Gastroesophageal sphincter (tissue), 3 donors: ENCODE measurements at regions not wholly inside any gene's neighbourhood (a gene's known extent, or its start where the extent isn't known, plus 50 kb on each side); places are given as distances from the start of the nearest gene placed in this dataset.

Source experiments
- CTCF ChIP-seq, 4 experiments: fragments of 200-600 bp in 2 of 4; fragments of 450-650 bp in 2 of 4; sonication (generic) in 1 of 4; IDR thresholded peaks; one replicate each; pipeline ENCODE4 v1.5.1; 2017 to 2019; ENCODE audit warnings: antibody characterized with exemption in 4 of 4, mild to moderate bottlenecking in 2 of 4, moderate library complexity in 2 of 4
- EP300 ChIP-seq: sonication (generic); formaldehyde crosslinking; IDR thresholded peaks from one replicate; pipeline ENCODE4 v1.6.1; 2017; ENCODE audit warnings: antibody characterized with exemption, mild to moderate bottlenecking
- POLR2AphosphoS5 ChIP-seq: sonication (generic); formaldehyde crosslinking; IDR thresholded peaks from one replicate; pipeline ENCODE4 v1.6.1; 2017; ENCODE audit warnings: antibody characterized with exemption

DNA sequence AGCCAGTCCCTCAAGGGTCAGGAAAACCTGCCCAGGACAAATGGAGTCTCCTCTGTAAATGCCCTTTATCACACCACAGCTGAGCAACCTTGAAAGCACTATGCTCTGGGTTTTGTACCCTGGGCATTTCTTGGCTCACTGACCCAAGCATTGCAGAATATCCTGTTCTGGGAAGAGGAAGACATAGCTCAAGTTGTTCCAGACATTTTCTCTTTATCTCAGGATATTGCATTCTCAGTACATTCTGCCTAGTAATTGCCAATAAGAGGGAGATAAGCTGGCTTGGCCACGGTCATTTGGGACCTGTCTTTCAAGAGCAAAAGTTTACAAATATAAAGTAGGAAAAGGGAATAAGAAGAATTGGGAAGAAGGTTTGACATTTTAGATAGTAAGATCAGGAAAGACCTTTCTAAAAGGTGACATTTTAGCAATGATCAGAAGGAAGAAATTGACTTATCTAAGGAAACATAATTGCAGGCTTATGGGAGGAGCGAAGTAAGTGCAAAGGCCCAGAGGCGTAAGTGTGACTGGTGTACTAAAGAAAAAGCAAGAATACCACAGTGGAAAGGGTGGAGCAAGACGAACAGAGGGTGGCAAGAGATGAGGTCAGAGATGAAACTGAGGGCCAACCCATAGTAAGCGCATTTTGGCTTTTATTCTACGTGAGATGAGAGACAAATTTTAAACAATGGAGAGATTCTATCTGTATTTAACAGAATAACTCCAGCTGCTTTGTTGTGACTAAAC is 394.0 kb upstream of the CXADR start:
- TF ChIP-seq CTCF (IDR thresholded peaks at IDR 0.05) (no peak), POLR2AphosphoS5 (no peak), EP300 (no peak)
